K562 (cell line): ENCODE measurements at regions not wholly inside any gene's neighbourhood (a gene's known extent, or its start where the extent isn't known, plus 50 kb on each side); places are given as distances from the start of the nearest gene placed in this dataset.

Source experiments
- ATF2 ChIP-seq: sonication (generic); formaldehyde crosslinking; IDR thresholded peaks from 2 replicates; pipeline ENCODE4 v1.8.1; 2022; ENCODE audit warnings: missing genetic modification reagents
- CAMTA2 ChIP-seq: fragments of 250-450 bp; sonication (Bioruptor Pico); conservative IDR thresholded peaks from 2 replicates; pipeline ENCODE4 v1.5.1; 2022
- TF ChIP-seq, protein P1 (sequence below): conservative IDR thresholded peaks from 2 replicates; pipeline ENCODE4 v1.6.1; 2011; ENCODE audit warnings: low read depth, mild to moderate bottlenecking, low read length; ENCODE audit not compliant: control insufficient read depth

DNA sequence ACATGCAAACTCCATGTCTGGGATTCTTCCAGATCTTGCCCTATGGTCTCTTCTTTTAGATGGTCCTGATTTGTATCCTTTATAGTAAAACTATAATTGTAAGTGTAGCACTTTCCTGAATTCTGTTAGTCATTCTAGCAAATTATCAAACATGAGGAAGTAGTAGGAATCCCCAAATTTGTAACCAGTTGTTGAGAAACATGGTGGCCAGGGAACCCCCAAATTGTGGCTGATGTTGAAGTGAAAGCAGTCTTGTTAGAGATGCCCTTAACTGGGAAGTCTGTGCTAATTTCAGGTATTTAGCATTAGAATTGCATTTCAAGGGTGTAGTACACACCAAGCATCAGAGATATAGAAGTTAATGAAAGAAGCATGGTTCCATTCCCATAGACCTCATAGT lies 180.4 kb upstream of the STT3B start:
- TF ChIP-seq, protein P1, sequence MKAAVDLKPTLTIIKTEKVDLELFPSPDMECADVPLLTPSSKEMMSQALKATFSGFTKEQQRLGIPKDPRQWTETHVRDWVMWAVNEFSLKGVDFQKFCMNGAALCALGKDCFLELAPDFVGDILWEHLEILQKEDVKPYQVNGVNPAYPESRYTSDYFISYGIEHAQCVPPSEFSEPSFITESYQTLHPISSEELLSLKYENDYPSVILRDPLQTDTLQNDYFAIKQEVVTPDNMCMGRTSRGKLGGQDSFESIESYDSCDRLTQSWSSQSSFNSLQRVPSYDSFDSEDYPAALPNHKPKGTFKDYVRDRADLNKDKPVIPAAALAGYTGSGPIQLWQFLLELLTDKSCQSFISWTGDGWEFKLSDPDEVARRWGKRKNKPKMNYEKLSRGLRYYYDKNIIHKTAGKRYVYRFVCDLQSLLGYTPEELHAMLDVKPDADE, result no peak
- TF ChIP-seq ATF2 (CRISPR knock-in tag) (no peak), CAMTA2 (no peak)
